GM23338 (cell line): ENCODE measurements at regions not wholly inside any gene's neighbourhood (a gene's known extent, or its start where the extent isn't known, plus 50 kb on each side); places are given as distances from the start of the nearest gene placed in this dataset.

Experiments
- ATAC-seq: fragments of 200-7000 bp; cut with Tn5 transposase; 3 replicates; pipeline ENCODE4 v1.9.1; 2020
- DNase-seq: peaks from one replicate; pipeline ENCODE4 v3.0.0-alpha.2; 2015; ENCODE audit warnings: low spot score
- H2AFZ ChIP-seq: fragments of 200-600 bp; sonication (generic); 2 replicates; pipeline ENCODE4 v1.8.0; 2016; ENCODE audit warnings: antibody characterized with exemption, mild to moderate bottlenecking, moderate library complexity
- H3F3A ChIP-seq: fragments of 200-600 bp; sonication (generic); replicated peaks from 2 replicates; pipeline ENCODE4 v1.8.0; 2017; ENCODE audit warnings: antibody characterized with exemption, mixed run types, low read depth
- H3K27ac ChIP-seq: fragments of 200-600 bp; sonication (generic); 2 replicates; pipeline ENCODE4 v1.6.1; 2016; ENCODE audit warnings: low read depth
- H3K27me3 ChIP-seq: fragments of 200-600 bp; sonication (generic); 2 replicates; pipeline ENCODE4 v1.8.0; 2016; ENCODE audit warnings: mild to moderate bottlenecking, mixed run types, moderate library complexity; ENCODE audit not compliant: insufficient read depth
- H3K36me3 ChIP-seq: fragments of 200-600 bp; sonication (generic); 2 replicates; pipeline ENCODE4 v1.8.0; 2016; ENCODE audit warnings: mild to moderate bottlenecking; ENCODE audit not compliant: insufficient read depth
- H3K4me1 ChIP-seq: fragments of 200-600 bp; sonication (generic); 2 replicates; pipeline ENCODE4 v1.8.0; 2016; ENCODE audit warnings: mild to moderate bottlenecking, moderate library complexity; ENCODE audit not compliant: insufficient read depth
- H3K4me2 ChIP-seq: fragments of 200-600 bp; sonication (generic); 2 replicates; pipeline ENCODE4 v1.7.1; 2017; ENCODE audit warnings: mixed run types
- H3K4me3 ChIP-seq: fragments of 200-600 bp; sonication (generic); 2 replicates; pipeline ENCODE4 v1.6.1; 2016; ENCODE audit warnings: mixed run types
- H3K79me2 ChIP-seq: fragments of 200-600 bp; sonication (generic); replicated peaks from 2 replicates; pipeline ENCODE4 v1.8.0; 2017; ENCODE audit warnings: mild to moderate bottlenecking; ENCODE audit not compliant: insufficient read depth
- H3K9me2 ChIP-seq: fragments of 200-600 bp; sonication (generic); 2 replicates; pipeline ENCODE4 v1.8.0; 2017; ENCODE audit not compliant: insufficient read depth
- H4K20me1 ChIP-seq: fragments of 200-600 bp; sonication (generic); replicated peaks from 2 replicates; pipeline ENCODE4 v1.8.0; 2017; ENCODE audit warnings: mild to moderate bottlenecking; ENCODE audit not compliant: insufficient read depth
- H3K27ac Mint-ChIP-seq: 2 replicates; pipeline ENCODE4 v1.8.0; 2020; ENCODE audit warnings: inconsistent platforms, mild to moderate bottlenecking, moderate library complexity, mixed read lengths
- H3K27me3 Mint-ChIP-seq: 3 replicates; pipeline ENCODE4 v1.8.0; 2022; ENCODE audit warnings: low read depth, mild to moderate bottlenecking, moderate library complexity, mixed read lengths, inconsistent platforms; ENCODE audit not compliant: insufficient read depth, poor library complexity
- H3K36me3 Mint-ChIP-seq: 3 replicates; pipeline ENCODE4 v1.8.0; 2021; ENCODE audit warnings: low read depth, mild to moderate bottlenecking, inconsistent platforms, moderate library complexity, mixed read lengths
- H3K4me1 Mint-ChIP-seq: 3 replicates; pipeline ENCODE4 v1.8.0; 2020; ENCODE audit warnings: mild to moderate bottlenecking, inconsistent platforms, mixed read lengths
- H3K4me3 Mint-ChIP-seq: 3 replicates; pipeline ENCODE4 v1.8.0; 2021; ENCODE audit warnings: moderate library complexity, mild to moderate bottlenecking, inconsistent platforms, mixed read lengths
- H3K9me3 Mint-ChIP-seq: 3 replicates; pipeline ENCODE4 v1.8.0; 2020; ENCODE audit warnings: moderate library complexity, mild to moderate bottlenecking, inconsistent platforms, mixed read lengths
- CREB1 ChIP-seq: fragments of 250-450 bp; sonication (Bioruptor Pico); IDR thresholded peaks from 2 replicates; pipeline ENCODE4 v1.5.0; 2020; ENCODE audit warnings: low read depth, mild to moderate bottlenecking, moderate library complexity
- CTCF ChIP-seq, 2 experiments: fragments of 200-600 bp in 1 of 2; sonication (generic) in 1 of 2; conservative IDR thresholded peaks; 2 replicates each; pipeline versions ENCODE4 v1.5.1 to v1.6.1; 2016 to 2017; ENCODE audit warnings: antibody characterized with exemption in 2 of 2, low read depth in 2 of 2, mild to moderate bottlenecking in 2 of 2, moderate library complexity in 1 of 2
- ETS1 ChIP-seq: IDR thresholded peaks from 2 replicates; pipeline ENCODE4 v1.6.1; 2016; ENCODE audit warnings: antibody characterized with exemption
- EZH2 ChIP-seq: fragments of 200-600 bp; sonication (generic); IDR thresholded peaks from one replicate; pipeline ENCODE4 v1.8.0; 2017; ENCODE audit warnings: antibody characterized with exemption, mild to moderate bottlenecking, low read depth; ENCODE audit not compliant: unreplicated experiment
- EZH2phosphoT487 ChIP-seq: fragments of 200-600 bp; sonication (generic); IDR thresholded peaks from one replicate; pipeline ENCODE4 v1.8.1; 2018; ENCODE audit warnings: antibody characterized with exemption; ENCODE audit not compliant: unreplicated experiment
- JUNB ChIP-seq: IDR thresholded peaks from one replicate; pipeline ENCODE4 v1.6.1; 2016; ENCODE audit warnings: antibody characterized with exemption; ENCODE audit not compliant: unreplicated experiment
- NANOG ChIP-seq: IDR thresholded peaks from 2 replicates; pipeline ENCODE4 v1.6.1; 2016; ENCODE audit warnings: antibody characterized with exemption, borderline replicate concordance
- POLR2AphosphoS5 ChIP-seq: IDR thresholded peaks from 2 replicates; pipeline ENCODE4 v1.6.1; 2016; ENCODE audit warnings: antibody characterized with exemption, low read depth
- REST ChIP-seq: IDR thresholded peaks from one replicate; pipeline ENCODE4 v1.6.1; 2018; ENCODE audit warnings: antibody characterized with exemption; ENCODE audit not compliant: unreplicated experiment
- STAT1 ChIP-seq: IDR thresholded peaks from one replicate; pipeline ENCODE4 v1.6.1; 2016; ENCODE audit warnings: antibody characterized with exemption; ENCODE audit not compliant: unreplicated experiment
- ZNF114 ChIP-seq: fragments of 250-450 bp; sonication (Bioruptor Pico); IDR thresholded peaks from 2 replicates; pipeline ENCODE4 v1.5.0; 2020; ENCODE audit warnings: mild to moderate bottlenecking, moderate library complexity
- ZNF331 ChIP-seq: fragments of 250-450 bp; sonication (Bioruptor Pico); IDR thresholded peaks from 2 replicates; pipeline ENCODE4 v1.5.0; 2020; ENCODE audit warnings: low read depth, mild to moderate bottlenecking, moderate library complexity
- ZNF462 ChIP-seq: fragments of 250-450 bp; sonication (Bioruptor Pico); IDR thresholded peaks from 2 replicates; pipeline ENCODE4 v1.5.0; 2020; ENCODE audit warnings: mild to moderate bottlenecking, moderate library complexity

- H3K9me2 ChIP-seq, result no peaks in the 10 kb centered on the region
- H3K4me2 ChIP-seq, result no peak overlapping the region
- H3F3A ChIP-seq, result no peaks in the 10 kb centered on the region
- H4K20me1 ChIP-seq, result no peaks in the 10 kb centered on the region
- H3K4me3 ChIP-seq, result no peak overlapping the region
- Mint-ChIP-seq H3K4me3 (no peak overlapping the region), H3K27ac (no peak overlapping the region), H3K36me3 (no peaks in the 10 kb centered on the region; the same call in 1 of the 3 replicates), H3K9me3 (0 out of 3 replicates have a peak, but pooled peaks cover 7% of the 10 kb centered on the region), H3K4me1 (no peaks in the 10 kb centered on the region), H3K27me3 (no peaks in the 10 kb centered on the region)
- ATAC-seq (no peak), DNase-seq (no peak)
- no peaks in the 10 kb centered on the region for H3K36me3 ChIP-seq
- no peak overlapping the region for H3K27ac ChIP-seq
- TF ChIP-seq NANOG (no peak), JUNB (no peak), EZH2 (no peak), ZNF462 (CRISPR knock-in tag) (no peak), POLR2AphosphoS5 (no peak), EZH2phosphoT487 (no peak), ETS1 (no peak), ZNF114 (no peak), CREB1 (CRISPR knock-in tag) (no peak), REST (no peak), CTCF (conservative IDR thresholded peaks at IDR 0.05; ENCODE audit: low read depth in 2 of 2) (no peak), ZNF331 (no peak), STAT1 (no peak)
- H3K79me2 ChIP-seq, result no peaks in the 10 kb centered on the region
- no peaks in the 10 kb centered on the region for H3K27me3 ChIP-seq
- H3K4me1 ChIP-seq, result no peaks in the 10 kb centered on the region
- no peak overlapping the region for H2AFZ ChIP-seq
Observed at GRCh38 chr5:106097340-106097739, 1573.4 kb downstream of the EFNA5 start.
